ENCODE measurements at regions not wholly inside any gene's neighbourhood (a gene's known extent, or its start where the extent isn't known, plus 50 kb on each side); places are given as distances from the start of the nearest gene placed in this dataset.

DNA sequence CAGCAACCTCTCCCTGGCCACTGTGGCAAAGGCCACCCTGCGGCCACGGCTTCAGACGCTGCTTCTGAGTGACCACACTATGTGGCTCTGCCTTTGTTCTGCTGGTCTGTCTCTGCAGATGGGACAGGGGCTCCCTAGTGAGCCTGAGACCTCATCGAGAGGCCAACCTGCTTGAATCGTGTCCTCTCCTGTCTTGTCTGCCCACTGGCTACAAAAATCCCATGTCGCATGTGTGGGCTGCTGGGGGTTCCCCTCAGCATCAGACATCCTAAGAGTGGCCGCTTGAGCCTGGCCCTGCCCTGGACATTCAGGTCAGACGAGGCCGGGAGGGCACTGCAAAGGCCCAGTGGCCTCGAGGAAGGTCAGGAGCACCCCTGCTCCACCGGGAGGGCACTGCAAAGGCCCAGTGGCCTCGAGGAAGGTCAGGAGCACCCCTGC lies 222.9 kb downstream of the DLL1 start:
- no peak for TF ChIP-seq ZNF274 (IDR thresholded peaks at IDR 0.05; ENCODE audit: low read depth, low read length)
- TF ChIP-seq YY1 (IDR thresholded peaks at IDR 0.05; ENCODE audit: insufficient read depth, insufficient read length) = no peak

Measured in NT2/D1 (cell line).